Thyroid gland (tissue), 4 donors: ENCODE measurements at regions not wholly inside any gene's neighbourhood (a gene's known extent, or its start where the extent isn't known, plus 50 kb on each side); places are given as distances from the start of the nearest gene placed in this dataset.
"Not testable (repeated sequence)": the region's sequence is repeated elsewhere in the genome, so short reads cannot be mapped to it uniquely, and the experiment has no call there.

Experiments
- DNase-seq, 2 donors: peaks; one replicate each; pipeline ENCODE4 v3.0.0-alpha.2; 2019
- H3K27ac ChIP-seq, 3 donors: fragments of 200-600 bp; sonication (generic); 1 replicate in 2 of 3; 2 replicates in 1 of 3; pipeline ENCODE4 v1.5.1; 2016 to 2019; ENCODE audit warnings: mild to moderate bottlenecking in 1 of 3, moderate library complexity in 1 of 3
- H3K27me3 ChIP-seq: fragments of 200-600 bp; sonication (generic); one replicate; pipeline ENCODE4 v1.5.1; 2019
- H3K36me3 ChIP-seq, 2 donors: fragments of 200-600 bp; sonication (generic); one replicate each; pipeline ENCODE4 v1.5.1; 2016 to 2019
- H3K4me1 ChIP-seq, 2 donors: fragments of 200-600 bp; sonication (generic); one replicate each; pipeline ENCODE4 v1.5.1; 2017 to 2019
- H3K4me3 ChIP-seq, 3 donors: fragments of 200-600 bp; sonication (generic); replicated peaks in 1 of 3; 1 replicate in 2 of 3; 2 replicates in 1 of 3; pipeline ENCODE4 v1.5.1; 2016; ENCODE audit warnings: mild to moderate bottlenecking in 1 of 3
- H3K9me3 ChIP-seq: fragments of 200-600 bp; sonication (generic); one replicate; pipeline ENCODE4 v1.5.1; 2017
- CTCF ChIP-seq, 6 experiments: fragments of 200-600 bp in 3 of 6; fragments of 450-650 bp in 3 of 6; sonication (generic) in 3 of 6; IDR thresholded peaks; one replicate each; pipeline ENCODE4 v1.5.1; 2016 to 2019; ENCODE audit warnings: antibody characterized with exemption in 6 of 6, mild to moderate bottlenecking in 2 of 6, inconsistent platforms in 1 of 6, moderate library complexity in 1 of 6
- POLR2A ChIP-seq, 2 donors: fragments of 450-650 bp; IDR thresholded peaks; one replicate each; pipeline ENCODE4 v1.6.1; 2017; ENCODE audit warnings: antibody characterized with exemption in 2 of 2, mild to moderate bottlenecking in 2 of 2, moderate library complexity in 1 of 2
- WGBS, 2 donors: methylation state at CpG; one replicate each; pipeline ENCODE4 v1.1.5; 2017; 5-methylcytosine and 5-hydroxymethylcytosine counted together
- intact Hi-C: fragments of 100-400 bp; cut with DNase I; formaldehyde crosslinking; loops from one replicate; pipeline ENCODE4 v1.15.1; 2023

DNA sequence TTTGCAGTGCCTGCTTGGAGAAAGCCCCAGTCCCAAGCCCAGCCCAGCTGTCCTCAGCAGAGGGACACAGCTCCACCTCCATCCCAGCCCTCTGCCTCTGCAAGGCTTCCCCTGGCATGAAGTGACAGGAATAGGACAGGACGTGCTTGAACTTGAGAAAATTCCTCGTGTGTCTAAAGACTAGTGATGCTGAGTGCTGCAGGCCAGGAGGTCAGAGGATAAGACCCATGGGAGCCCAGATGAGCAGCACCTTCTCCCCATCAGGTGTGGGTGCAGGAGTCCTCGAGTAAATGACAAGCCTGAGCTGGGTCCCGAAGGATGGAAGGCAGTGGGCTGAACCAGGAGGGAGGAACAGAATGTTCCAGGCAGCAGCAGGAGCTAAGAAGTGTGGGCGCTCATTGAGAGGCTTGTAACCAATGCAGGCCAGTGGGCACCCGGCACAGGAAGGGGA lies 67.8 kb upstream of the UXS1 start:
- H3K36me3 ChIP-seq: no peaks in the 10 kb centered on the region
- no peak overlapping the region for H3K27ac ChIP-seq
- DNase-seq: no peak
- H3K4me1 ChIP-seq: no peaks in the 10 kb centered on the region
- H3K27me3 ChIP-seq: no peaks in the 10 kb centered on the region
- H3K9me3 ChIP-seq: no peaks in the 10 kb centered on the region
- WGBS, 2 donors: 54 to 74% methylated on average over 6 of the region's 6 CpGs
- TF ChIP-seq CTCF (IDR thresholded peaks at IDR 0.05) (no peak), POLR2A (IDR thresholded peaks at IDR 0.05) (no peak)
- intact Hi-C loops: no loop called here
- no peak overlapping the region for H3K4me3 ChIP-seq

GRCh38 chr2:106258859-106259258 lies 64.8 kb upstream of the UXS1 start:
- not testable (repeated sequence) for DNase-seq

DNA sequence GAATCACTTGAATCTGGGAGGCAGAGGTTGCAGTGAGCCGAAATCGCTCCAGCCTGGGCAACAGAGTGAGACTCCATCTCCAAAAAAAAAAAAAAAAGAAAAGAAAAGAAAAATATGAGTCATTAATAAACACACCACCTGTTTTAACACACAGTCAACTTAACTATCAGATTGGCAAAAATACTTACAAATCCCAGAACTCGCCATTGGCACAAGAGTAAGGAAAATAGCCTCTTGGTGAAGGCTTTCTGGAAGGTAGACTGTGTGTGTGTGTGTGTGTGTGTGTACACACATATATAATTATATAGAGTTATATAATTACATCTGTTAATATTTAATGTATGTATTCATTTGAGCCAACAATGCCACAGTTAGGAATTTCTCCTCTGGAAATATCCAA lies 63.7 kb upstream of the UXS1 start:
- DNase-seq: no peak
- intact Hi-C loops: no loop called here
- H3K4me3 ChIP-seq: no peak overlapping the region
- no peak overlapping the region for H3K27ac ChIP-seq
- 96 to 97% methylated on average over 3 of the region's 3 CpGs for WGBS, 2 donors
- no peaks in the 10 kb centered on the region for H3K27me3 ChIP-seq
- H3K36me3 ChIP-seq: no peaks in the 10 kb centered on the region
- H3K4me1 ChIP-seq: no peaks in the 10 kb centered on the region
- no peak for TF ChIP-seq CTCF (IDR thresholded peaks at IDR 0.05)
- no peak for TF ChIP-seq POLR2A (IDR thresholded peaks at IDR 0.05)
- H3K9me3 ChIP-seq: no peaks in the 10 kb centered on the region

More at GRCh38 chr2:106258859-106259258, 64.8 kb upstream of the UXS1 start:
- intact Hi-C loops, H3K4me1 ChIP-seq, H3K36me3 ChIP-seq, H3K9me3 ChIP-seq, H3K27ac ChIP-seq, H3K4me3 ChIP-seq, H3K27me3 ChIP-seq: not testable (repeated sequence)
- WGBS, 2 donors: 96 to 97% methylated on average over 7 of the region's 7 CpGs

DNA sequence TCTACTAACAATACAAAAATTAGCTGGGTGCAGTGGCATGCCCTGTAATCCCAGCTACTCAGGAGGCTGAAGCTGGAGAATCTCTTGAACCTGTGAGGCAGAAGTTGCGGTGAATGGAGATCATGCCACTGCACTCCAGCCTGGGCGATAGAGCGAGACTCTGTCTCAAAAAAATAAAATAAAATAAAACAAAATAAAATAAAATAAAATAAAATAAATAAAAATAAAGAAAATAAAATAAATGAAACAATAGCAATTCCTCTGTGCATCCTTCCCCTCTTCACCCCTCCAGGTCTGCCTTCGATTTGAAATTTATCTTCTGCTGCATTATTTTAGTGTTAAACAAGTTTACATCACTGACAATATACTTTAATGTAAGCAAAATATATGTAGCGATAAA lies 63.0 kb upstream of the UXS1 start:
- WGBS, 2 donors: 94 to 97% methylated on average over 5 of the region's 5 CpGs
- TF ChIP-seq POLR2A (IDR thresholded peaks at IDR 0.05) (no peak), CTCF (IDR thresholded peaks at IDR 0.05) (no peak)
- Histone ChIP-seq H3K9me3 (no peaks in the 10 kb centered on the region), H3K27me3 (no peaks in the 10 kb centered on the region), H3K4me3 (no peak overlapping the region), H3K27ac (no peak overlapping the region), H3K36me3 (no peaks in the 10 kb centered on the region), H3K4me1 (no peaks in the 10 kb centered on the region)
- intact Hi-C loops: no loop called here
- no peak for DNase-seq

GRCh38 chr2:106249157-106249828 lies 55.2 kb upstream of the UXS1 start:
- H3K36me3 ChIP-seq, H3K9me3 ChIP-seq, H3K27ac ChIP-seq, intact Hi-C loops, DNase-seq, H3K4me3 ChIP-seq, H3K4me1 ChIP-seq, H3K27me3 ChIP-seq: not testable (repeated sequence)
- WGBS, 2 donors: 88 to 89% methylated on average over 3 of the region's 3 CpGs

DNA sequence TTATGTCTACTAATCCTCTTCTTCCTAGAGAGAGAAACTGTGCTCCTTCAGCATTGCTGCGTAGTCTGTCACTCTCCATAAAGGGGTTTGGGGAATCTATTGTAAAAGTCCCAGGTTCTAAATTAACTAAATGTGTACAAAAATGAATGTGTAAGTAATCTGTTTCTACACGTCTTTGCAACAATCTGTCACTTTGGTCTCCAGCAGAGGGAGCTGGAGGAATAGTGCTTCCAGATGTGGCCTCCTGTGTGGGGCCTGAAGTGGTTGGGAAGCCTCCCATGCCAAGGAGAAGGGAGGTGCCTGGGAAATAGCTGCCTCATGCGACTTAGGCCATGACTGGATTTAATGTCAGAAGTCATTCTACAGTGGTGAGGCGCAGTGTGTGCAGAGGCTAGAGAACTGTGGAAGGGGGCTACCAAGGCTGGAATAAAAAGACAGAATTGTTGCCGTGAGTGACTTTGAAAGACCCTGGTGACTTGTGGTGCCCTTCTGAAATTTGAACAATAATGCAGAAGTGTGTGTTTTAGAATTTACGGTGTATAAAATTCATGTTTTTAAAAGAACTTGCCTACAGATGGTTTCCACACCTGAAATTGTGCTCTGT lies 54.5 kb upstream of the UXS1 start:
- peak in 3 of 6 experiments; percentile 17 to 47 (median 42) for TF ChIP-seq CTCF (IDR thresholded peaks at IDR 0.05)
- WGBS, 2 donors: 50 to 55% methylated on average over 5 to 6 of the region's 6 CpGs
- H3K27me3 ChIP-seq, H3K27ac ChIP-seq, H3K36me3 ChIP-seq, H3K4me1 ChIP-seq, intact Hi-C loops, H3K9me3 ChIP-seq, H3K4me3 ChIP-seq: not testable (repeated sequence)
- peak; percentile 48 for DNase-seq
